ENCODE measurements at regions not wholly inside any gene's neighbourhood (a gene's known extent, or its start where the extent isn't known, plus 50 kb on each side); places are given as distances from the start of the nearest gene placed in this dataset.

GRCh38 chr4:187274153-187274552 is 550.5 kb upstream of the FAT1 start:
- WGBS, 2 donors (ENCODE audit: low coverage in 1 of 2) = 74 to 85% methylated on average over 2 of the region's 2 CpGs
- no peak for DNase-seq
- TF ChIP-seq POLR2AphosphoS5 (IDR thresholded peaks at IDR 0.05) = no peak
- no peak for TF ChIP-seq CTCF (IDR thresholded peaks at IDR 0.05)
- TF ChIP-seq EP300 (IDR thresholded peaks at IDR 0.05; ENCODE audit: low read depth) = no peak
- TF ChIP-seq POLR2A (IDR thresholded peaks at IDR 0.05) = no peak
- Histone ChIP-seq H3K36me3 (no peaks in the 10 kb centered on the region), H3K4me3 (no peak overlapping the region), H3K9me3 (no peaks in the 10 kb centered on the region), H3K27me3 (no peaks in the 10 kb centered on the region), H3K27ac (no peak overlapping the region), H3K4me1 (no peaks in the 10 kb centered on the region)
- intact Hi-C loops (cut with DNase I; ENCODE audit: low total_unique reads) = no loop called here
- in situ Hi-C loops (cut with MboI; ENCODE audit: low pct_ligation_motif_present in 1 of 4, low pct_unique_long_range_greater_than_20kb in 1 of 4, low sequenced_read_pairs in 3 of 4) = no loop called here

- no peak overlapping the region for H3K27ac ChIP-seq
- in situ Hi-C loops (cut with MboI; ENCODE audit: low pct_ligation_motif_present in 1 of 4, low pct_unique_long_range_greater_than_20kb in 1 of 4, low sequenced_read_pairs in 3 of 4) (no loop called here), intact Hi-C loops (cut with DNase I; ENCODE audit: low total_unique reads) (no loop called here)
- no peaks in the 10 kb centered on the region for H3K4me1 ChIP-seq
- no peak for DNase-seq
- 56 to 64% methylated on average over 3 to 7 of the region's 7 CpGs for WGBS, 2 donors (ENCODE audit: low coverage in 1 of 2)
- H3K9me3 ChIP-seq = no peaks in the 10 kb centered on the region
- no peak for TF ChIP-seq POLR2A (IDR thresholded peaks at IDR 0.05)
- no peak for TF ChIP-seq POLR2AphosphoS5 (IDR thresholded peaks at IDR 0.05)
- no peak for TF ChIP-seq EP300 (IDR thresholded peaks at IDR 0.05; ENCODE audit: low read depth)
- no peak for TF ChIP-seq CTCF (IDR thresholded peaks at IDR 0.05)
- H3K36me3 ChIP-seq = no peaks in the 10 kb centered on the region
- no peak overlapping the region for H3K4me3 ChIP-seq
- no peaks in the 10 kb centered on the region for H3K27me3 ChIP-seq
Measured at GRCh38 chr4:187276736-187277408, 553.2 kb upstream of the FAT1 start.

- H3K27me3 ChIP-seq = no peaks in the 10 kb centered on the region
- no peak overlapping the region for H3K4me3 ChIP-seq
- in situ Hi-C loops (cut with MboI; ENCODE audit: low pct_ligation_motif_present in 1 of 4, low pct_unique_long_range_greater_than_20kb in 1 of 4, low sequenced_read_pairs in 3 of 4) (no loop called here), intact Hi-C loops (cut with DNase I; ENCODE audit: low total_unique reads) (no loop called here)
- H3K9me3 ChIP-seq = no peaks in the 10 kb centered on the region
- WGBS, 2 donors (ENCODE audit: low coverage in 1 of 2) = 24 to 43% methylated on average over 8 to 10 of the region's 10 CpGs
- DNase-seq = no peak
- no peaks in the 10 kb centered on the region for H3K4me1 ChIP-seq
- no peak overlapping the region for H3K27ac ChIP-seq
- no peaks in the 10 kb centered on the region for H3K36me3 ChIP-seq
- TF ChIP-seq POLR2AphosphoS5 (IDR thresholded peaks at IDR 0.05) = no peak
- TF ChIP-seq EP300 (IDR thresholded peaks at IDR 0.05; ENCODE audit: low read depth) = no peak
- TF ChIP-seq CTCF (IDR thresholded peaks at IDR 0.05) = no peak
- no peak for TF ChIP-seq POLR2A (IDR thresholded peaks at IDR 0.05)
Measured at GRCh38 chr4:187283201-187283955, 559.7 kb upstream of the FAT1 start.

- WGBS, 2 donors (ENCODE audit: low coverage in 1 of 2) = 53 to 63% methylated on average over 6 of the region's 6 CpGs
- DNase-seq = no peak
- in situ Hi-C loops (cut with MboI; ENCODE audit: low pct_ligation_motif_present in 1 of 4, low pct_unique_long_range_greater_than_20kb in 1 of 4, low sequenced_read_pairs in 3 of 4) = no loop called here
Measured at GRCh38 chr4:187286525-187286924, 562.9 kb upstream of the FAT1 start.

More at GRCh38 chr4:187286525-187286924, 562.9 kb upstream of the FAT1 start:
- Histone ChIP-seq H3K4me1 (no peaks in the 10 kb centered on the region), H3K27ac (no peak overlapping the region), H3K9me3 (no peaks in the 10 kb centered on the region), H3K36me3 (no peaks in the 10 kb centered on the region), H3K27me3 (no peaks in the 10 kb centered on the region), H3K4me3 (no peak overlapping the region)
- intact Hi-C loops (cut with DNase I; ENCODE audit: low total_unique reads) = no loop called here
- no peak for TF ChIP-seq POLR2AphosphoS5 (IDR thresholded peaks at IDR 0.05)
- TF ChIP-seq CTCF (IDR thresholded peaks at IDR 0.05) = no peak
- no peak for TF ChIP-seq POLR2A (IDR thresholded peaks at IDR 0.05)
- no peak for TF ChIP-seq EP300 (IDR thresholded peaks at IDR 0.05; ENCODE audit: low read depth)

Measured in transverse colon (tissue), 4 donors.